GM23248 (cell line): ENCODE measurements at regions not wholly inside any gene's neighbourhood (a gene's known extent, or its start where the extent isn't known, plus 50 kb on each side); places are given as distances from the start of the nearest gene placed in this dataset.

Source experiments
- DNase-seq: peaks from one replicate; pipeline ENCODE4 v3.0.0-alpha.2; 2015
- H2AFZ ChIP-seq: fragments of 200-600 bp; sonication (generic); 2 replicates; pipeline ENCODE4 v1.6.1; 2016; ENCODE audit warnings: antibody characterized with exemption
- H3F3A ChIP-seq: fragments of 200-600 bp; sonication (generic); 2 replicates; pipeline ENCODE4 v1.6.1; 2016; ENCODE audit warnings: mild to moderate bottlenecking, antibody characterized with exemption, mixed run types; ENCODE audit not compliant: insufficient read depth
- H3K27ac ChIP-seq: fragments of 200-600 bp; sonication (generic); 2 replicates; pipeline ENCODE4 v1.5.1; 2016; ENCODE audit warnings: mild to moderate bottlenecking
- H3K27me3 ChIP-seq: fragments of 200-600 bp; sonication (generic); replicated peaks from 2 replicates; pipeline ENCODE4 v1.6.1; 2016; ENCODE audit warnings: mild to moderate bottlenecking; ENCODE audit not compliant: insufficient read depth
- H3K36me3 ChIP-seq: fragments of 200-600 bp; sonication (generic); 2 replicates; pipeline ENCODE4 v1.6.1; 2016; ENCODE audit warnings: low read depth, mild to moderate bottlenecking
- H3K4me1 ChIP-seq: fragments of 200-600 bp; sonication (generic); 2 replicates; pipeline ENCODE4 v1.6.1; 2016; ENCODE audit warnings: mild to moderate bottlenecking; ENCODE audit not compliant: insufficient read depth
- H3K4me2 ChIP-seq: fragments of 200-600 bp; sonication (generic); one replicate; pipeline ENCODE4 v1.6.1; 2016; ENCODE audit warnings: mild to moderate bottlenecking; ENCODE audit not compliant: unreplicated experiment
- H3K4me3 ChIP-seq: fragments of 200-600 bp; sonication (generic); 2 replicates; pipeline ENCODE4 v1.5.1; 2016; ENCODE audit warnings: mild to moderate bottlenecking
- H3K79me2 ChIP-seq: fragments of 200-600 bp; sonication (generic); 2 replicates; pipeline ENCODE4 v1.6.1; 2016; ENCODE audit warnings: mild to moderate bottlenecking; ENCODE audit not compliant: insufficient read depth
- H3K9ac ChIP-seq: fragments of 200-600 bp; sonication (generic); 2 replicates; pipeline ENCODE4 v1.6.1; 2016; ENCODE audit warnings: mild to moderate bottlenecking
- H3K9me2 ChIP-seq: fragments of 200-600 bp; sonication (generic); 2 replicates; pipeline ENCODE4 v1.6.1; 2016; ENCODE audit warnings: mixed run types, mild to moderate bottlenecking, moderate library complexity; ENCODE audit not compliant: insufficient read depth
- H3K9me3 ChIP-seq: fragments of 200-600 bp; sonication (generic); one replicate; pipeline ENCODE4 v1.6.1; 2017; ENCODE audit warnings: low read depth
- H4K20me1 ChIP-seq: fragments of 200-600 bp; sonication (generic); 2 replicates; pipeline ENCODE4 v1.6.0; 2016; ENCODE audit not compliant: insufficient read depth
- EZH2 ChIP-seq: fragments of 200-600 bp; sonication (generic); IDR thresholded peaks from 2 replicates; pipeline ENCODE4 v1.6.1; 2018; ENCODE audit warnings: antibody characterized with exemption, mild to moderate bottlenecking; ENCODE audit not compliant: insufficient read depth, poor library complexity, severe bottlenecking
- EZH2phosphoT487 ChIP-seq: fragments of 200-600 bp; sonication (generic); IDR thresholded peaks from 2 replicates; pipeline ENCODE4 v1.6.1; 2018; ENCODE audit warnings: antibody characterized with exemption, moderate library complexity, mild to moderate bottlenecking, low read depth; ENCODE audit not compliant: insufficient read depth
- WGBS, 2 experiments: methylation state at CpG; one replicate each; pipeline ENCODE4 v1.1.6; 2015 to 2017; ENCODE audit warnings: low lambda C conversion rate in 2 of 2, low coverage in 1 of 2; ENCODE audit errors: missing lambda C conversion rate in 2 of 2; 5-methylcytosine and 5-hydroxymethylcytosine counted together
- in situ Hi-C: fragments of 300-500 bp; cut with MboI; formaldehyde crosslinking; loops from 2 replicates; pipeline ENCODE4 v1.15.0; 2020

DNA sequence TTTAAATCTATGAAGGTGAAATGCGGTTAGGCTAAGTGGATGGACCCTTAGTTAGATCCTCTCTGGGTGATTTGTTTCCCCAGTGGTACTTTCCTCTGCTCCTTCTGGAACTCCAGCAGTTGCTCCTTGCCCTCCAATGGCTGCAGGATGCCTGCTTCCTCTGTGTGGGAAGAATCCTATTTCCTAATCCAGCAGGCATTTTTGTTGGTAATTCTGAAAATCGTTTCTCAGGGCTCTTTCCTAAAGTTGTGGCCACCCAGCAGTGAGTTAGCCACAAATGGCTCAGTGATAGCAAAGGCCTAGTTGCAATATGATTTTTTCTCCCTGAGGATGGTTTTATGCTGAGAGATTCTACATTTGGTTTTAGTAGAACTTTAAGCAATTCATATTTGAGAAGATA is 332.3 kb upstream of the C2CD4B start:
- TF ChIP-seq EZH2phosphoT487 (no peak), EZH2 (no peak)
- Histone ChIP-seq H2AFZ (no peak overlapping the region), H3K36me3 (no peaks in the 10 kb centered on the region), H3K9me2 (no peaks in the 10 kb centered on the region), H3K79me2 (peaks cover 70% of the 10 kb centered on the region), H3K27ac (peak overlapping the region; percentile 89), H3K4me3 (no peak overlapping the region), H3K4me2 (no peak overlapping the region), H3K9me3 (no peaks in the 10 kb centered on the region), H3K9ac (peak overlapping the region; percentile 17; the same call in 1 of the 2 replicates), H4K20me1 (no peaks in the 10 kb centered on the region), H3K4me1 (peaks cover 35% of the 10 kb centered on the region), H3K27me3 (no peaks in the 10 kb centered on the region), H3F3A (peaks cover 39% of the 10 kb centered on the region)
- in situ Hi-C loops = no loop called here
- DNase-seq = peak; percentile 62
- 54 to 61% methylated on average over 2 of the region's 2 CpGs for WGBS, 2 experiments

DNA sequence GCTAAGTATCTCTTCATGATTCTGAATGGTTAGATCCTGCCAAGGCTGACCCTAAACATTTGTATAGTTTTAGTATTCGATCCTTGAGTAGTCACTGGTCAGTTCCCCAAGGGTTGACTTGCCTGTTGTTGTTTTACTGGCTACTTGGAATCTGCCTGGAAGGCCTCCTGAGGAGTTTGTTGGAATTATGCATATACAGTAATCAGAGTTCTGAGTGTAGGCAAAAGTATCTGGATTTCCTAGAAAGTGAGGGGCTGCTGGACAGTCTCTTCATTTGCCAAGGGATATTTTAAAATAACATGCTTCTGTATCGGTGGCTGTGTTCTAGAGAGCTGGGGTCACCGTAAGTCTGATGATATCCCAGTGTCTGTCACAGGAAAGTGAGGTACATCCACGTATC is 333.2 kb upstream of the C2CD4B start:
- H3K4me2 ChIP-seq = no peak overlapping the region
- no peaks in the 10 kb centered on the region for H3K27me3 ChIP-seq
- H3K9me3 ChIP-seq = no peaks in the 10 kb centered on the region
- no peak for DNase-seq
- no peaks in the 10 kb centered on the region for H3K9me2 ChIP-seq
- H3F3A ChIP-seq = peaks cover 39% of the 10 kb centered on the region
- H4K20me1 ChIP-seq = no peaks in the 10 kb centered on the region
- H3K4me1 ChIP-seq = peaks cover 38% of the 10 kb centered on the region
- no peak overlapping the region for H3K9ac ChIP-seq
- TF ChIP-seq EZH2 (no peak), EZH2phosphoT487 (no peak)
- H3K4me3 ChIP-seq = no peak overlapping the region
- no peak overlapping the region for H2AFZ ChIP-seq
- H3K79me2 ChIP-seq = peaks cover 63% of the 10 kb centered on the region
- in situ Hi-C loops = no loop called here
- H3K27ac ChIP-seq = no peak overlapping the region
- 98 to 99% methylated on average over 4 of the region's 4 CpGs for WGBS, 2 experiments
- no peaks in the 10 kb centered on the region for H3K36me3 ChIP-seq

GRCh38 chr15:62498712-62499111 is 333.6 kb upstream of the C2CD4B start:
- H3K9me2 ChIP-seq = no peaks in the 10 kb centered on the region
- no peak overlapping the region for H2AFZ ChIP-seq
- peaks cover 63% of the 10 kb centered on the region for H3K79me2 ChIP-seq
- no peaks in the 10 kb centered on the region for H3K36me3 ChIP-seq
- H3K4me3 ChIP-seq = no peak overlapping the region
- H3K4me1 ChIP-seq = peaks cover 42% of the 10 kb centered on the region
- in situ Hi-C loops = no loop called here
- H3K4me2 ChIP-seq = no peak overlapping the region
- H3K27ac ChIP-seq = no peak overlapping the region
- peaks cover 39% of the 10 kb centered on the region for H3F3A ChIP-seq
- H3K9ac ChIP-seq = no peak overlapping the region
- DNase-seq = no peak
- H3K9me3 ChIP-seq = no peaks in the 10 kb centered on the region
- no peak for TF ChIP-seq EZH2
- TF ChIP-seq EZH2phosphoT487 = no peak
- no peaks in the 10 kb centered on the region for H3K27me3 ChIP-seq
- 95 to 96% methylated on average over 1 of the region's 1 CpG for WGBS, 2 experiments
- H4K20me1 ChIP-seq = no peaks in the 10 kb centered on the region

DNA sequence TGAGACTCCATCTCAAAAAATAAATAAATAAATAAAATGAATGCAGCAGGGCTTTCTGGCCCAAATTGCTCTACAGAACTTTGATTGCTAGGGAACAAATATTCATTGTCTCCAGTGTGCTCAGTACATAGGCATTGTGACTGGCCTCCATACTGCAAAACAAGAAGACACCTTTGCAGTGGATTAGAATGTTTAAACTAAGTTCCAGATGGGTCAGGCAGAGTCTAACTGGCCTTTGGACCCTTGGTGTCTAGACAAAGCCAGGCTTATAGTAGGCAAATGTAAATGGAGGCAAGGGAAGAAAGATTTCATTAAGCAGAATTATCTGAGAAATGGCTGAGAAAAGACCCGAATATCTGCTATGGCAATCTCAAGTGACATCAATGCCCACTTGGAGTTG is 335.2 kb upstream of the C2CD4B start:
- H3K27me3 ChIP-seq = no peaks in the 10 kb centered on the region
- 96 to 100% methylated on average over 1 of the region's 1 CpG for WGBS, 2 experiments
- TF ChIP-seq EZH2phosphoT487 = no peak
- TF ChIP-seq EZH2 = no peak
- H3F3A ChIP-seq = peaks cover 33% of the 10 kb centered on the region
- no peaks in the 10 kb centered on the region for H3K9me3 ChIP-seq
- H4K20me1 ChIP-seq = no peaks in the 10 kb centered on the region
- H3K9me2 ChIP-seq = no peaks in the 10 kb centered on the region
- in situ Hi-C loops = no loop called here
- peaks cover 63% of the 10 kb centered on the region for H3K79me2 ChIP-seq
- no peak overlapping the region for H2AFZ ChIP-seq
- H3K9ac ChIP-seq = no peak overlapping the region
- H3K4me3 ChIP-seq = no peak overlapping the region
- DNase-seq = no peak
- H3K4me1 ChIP-seq = peaks cover 39% of the 10 kb centered on the region
- no peak overlapping the region for H3K27ac ChIP-seq
- no peaks in the 10 kb centered on the region for H3K36me3 ChIP-seq
- no peak overlapping the region for H3K4me2 ChIP-seq

GRCh38 chr15:62502451-62502850 is 337.4 kb upstream of the C2CD4B start:
- peak; percentile 40 for DNase-seq
- peaks cover 65% of the 10 kb centered on the region for H3K79me2 ChIP-seq

More at GRCh38 chr15:62502451-62502850, 337.4 kb upstream of the C2CD4B start:
- Histone ChIP-seq H3K4me3 (no peak overlapping the region), H3K36me3 (no peaks in the 10 kb centered on the region), H3K27me3 (no peaks in the 10 kb centered on the region), H3K9me3 (no peaks in the 10 kb centered on the region), H4K20me1 (no peaks in the 10 kb centered on the region), H2AFZ (no peak overlapping the region), H3K27ac (no peak overlapping the region), H3K9me2 (no peaks in the 10 kb centered on the region), H3K4me1 (peaks cover 39% of the 10 kb centered on the region), H3F3A (peaks cover 30% of the 10 kb centered on the region), H3K9ac (no peak overlapping the region), H3K4me2 (no peak overlapping the region)
- WGBS, 2 experiments = 78 to 85% methylated on average over 5 of the region's 5 CpGs
- in situ Hi-C loops = no loop called here
- TF ChIP-seq EZH2phosphoT487 (no peak), EZH2 (no peak)
